Stomach (tissue), 4 donors: ENCODE measurements at regions not wholly inside any gene's neighbourhood (a gene's known extent, or its start where the extent isn't known, plus 50 kb on each side); places are given as distances from the start of the nearest gene placed in this dataset.
"Not testable (repeated sequence)": the region's sequence is repeated elsewhere in the genome, so short reads cannot be mapped to it uniquely, and the experiment has no call there.

Source experiments
- EP300 ChIP-seq: sonication (generic); formaldehyde crosslinking; IDR thresholded peaks from one replicate; pipeline ENCODE4 v1.6.1; 2017; ENCODE audit warnings: antibody characterized with exemption
- POLR2A ChIP-seq, 4 donors: fragments of 450-650 bp; IDR thresholded peaks; one replicate each; pipeline ENCODE4 v1.6.1; 2016; ENCODE audit warnings: antibody characterized with exemption in 4 of 4, control low read depth in 2 of 4, mild to moderate bottlenecking in 1 of 4, moderate library complexity in 1 of 4
- POLR2AphosphoS5 ChIP-seq, 3 donors: sonication (generic); formaldehyde crosslinking; IDR thresholded peaks; one replicate each; pipeline ENCODE4 v1.6.1; 2016; ENCODE audit warnings: antibody characterized with exemption in 3 of 3
- TF ChIP-seq, protein P1 (sequence below), 7 experiments: fragments of 450-650 bp in 4 of 7; fragments of 200-600 bp in 3 of 7; sonication (generic) in 3 of 7; IDR thresholded peaks; one replicate each; pipeline ENCODE4 v1.5.1; 2016 to 2019; ENCODE audit warnings: antibody characterized with exemption in 7 of 7, control low read depth in 2 of 7, mild to moderate bottlenecking in 1 of 7

- TF ChIP-seq, protein P1, sequence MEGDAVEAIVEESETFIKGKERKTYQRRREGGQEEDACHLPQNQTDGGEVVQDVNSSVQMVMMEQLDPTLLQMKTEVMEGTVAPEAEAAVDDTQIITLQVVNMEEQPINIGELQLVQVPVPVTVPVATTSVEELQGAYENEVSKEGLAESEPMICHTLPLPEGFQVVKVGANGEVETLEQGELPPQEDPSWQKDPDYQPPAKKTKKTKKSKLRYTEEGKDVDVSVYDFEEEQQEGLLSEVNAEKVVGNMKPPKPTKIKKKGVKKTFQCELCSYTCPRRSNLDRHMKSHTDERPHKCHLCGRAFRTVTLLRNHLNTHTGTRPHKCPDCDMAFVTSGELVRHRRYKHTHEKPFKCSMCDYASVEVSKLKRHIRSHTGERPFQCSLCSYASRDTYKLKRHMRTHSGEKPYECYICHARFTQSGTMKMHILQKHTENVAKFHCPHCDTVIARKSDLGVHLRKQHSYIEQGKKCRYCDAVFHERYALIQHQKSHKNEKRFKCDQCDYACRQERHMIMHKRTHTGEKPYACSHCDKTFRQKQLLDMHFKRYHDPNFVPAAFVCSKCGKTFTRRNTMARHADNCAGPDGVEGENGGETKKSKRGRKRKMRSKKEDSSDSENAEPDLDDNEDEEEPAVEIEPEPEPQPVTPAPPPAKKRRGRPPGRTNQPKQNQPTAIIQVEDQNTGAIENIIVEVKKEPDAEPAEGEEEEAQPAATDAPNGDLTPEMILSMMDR (IDR thresholded peaks at IDR 0.05), result not testable (repeated sequence)
- TF ChIP-seq POLR2A (IDR thresholded peaks at IDR 0.05); EP300; POLR2AphosphoS5 (IDR thresholded peaks at IDR 0.05): not testable (repeated sequence)
These were observed 442.0 kb upstream of the MYT1L start for GRCh38 chr2:2773080-2773479.
